ENCODE measurements at regions not wholly inside any gene's neighbourhood (a gene's known extent, or its start where the extent isn't known, plus 50 kb on each side); places are given as distances from the start of the nearest gene placed in this dataset.

GRCh38 chr12:89829434-89829975, 120.9 kb upstream of the ATP2B1 start:
- H3K4me3 ChIP-seq (replicated peaks in 1 of 4; ENCODE audit: control extremely low read depth in 1 of 4, insufficient read depth in 1 of 4, low read depth in 3 of 4, low read length in 4 of 4): no peak overlapping the region
- H3K79me2 ChIP-seq (ENCODE audit: control insufficient read depth, insufficient read depth, low read length): no peaks in the 10 kb centered on the region
- no peak overlapping the region for H3K9ac ChIP-seq (ENCODE audit: insufficient read depth, low read length)
- no peaks in the 10 kb centered on the region for H4K20me1 ChIP-seq (ENCODE audit: control insufficient read depth, extremely low read depth, insufficient read depth, low read length)
- no peaks in the 10 kb centered on the region for H3K9me3 ChIP-seq (ENCODE audit: control insufficient read depth, insufficient read depth, low read depth, low read length)
- no peaks in the 10 kb centered on the region for H3K4me1 ChIP-seq (ENCODE audit: control insufficient read depth, extremely low read depth, insufficient read depth, low read length)
- DNase-seq (ENCODE audit: low read depth in 2 of 2): peak in 1 of 2 donors; percentile 9
- H2AFZ ChIP-seq (ENCODE audit: low read length): no peak overlapping the region
- H3K27ac ChIP-seq (ENCODE audit: insufficient read depth, low read length): no peak overlapping the region
- H3K27me3 ChIP-seq (ENCODE audit: control insufficient read depth, insufficient read depth, low read length): no peaks in the 10 kb centered on the region
- no peaks in the 10 kb centered on the region for H3K36me3 ChIP-seq (ENCODE audit: control insufficient read depth, insufficient read depth, low read length)
- no peak overlapping the region for H3K4me2 ChIP-seq (ENCODE audit: extremely low read depth, insufficient read depth, low read length)
- TF ChIP-seq CTCF (conservative IDR thresholded peaks at IDR 0.05 in 1 of 2, IDR thresholded peaks at IDR 0.05 in 1 of 2; ENCODE audit: low read depth in 1 of 2, low read length in 2 of 2) (no peak), EZH2 (IDR thresholded peaks at IDR 0.05; ENCODE audit: low read length, missing control alignments) (no peak)

GRCh38 chr12:89828575-89828974, 119.9 kb upstream of the ATP2B1 start:
- H4K20me1 ChIP-seq (ENCODE audit: control insufficient read depth, extremely low read depth, insufficient read depth, low read length): no peaks in the 10 kb centered on the region
- no peak for DNase-seq (ENCODE audit: low read depth in 2 of 2)
- no peak overlapping the region for H3K9ac ChIP-seq (ENCODE audit: insufficient read depth, low read length)
- H2AFZ ChIP-seq (ENCODE audit: low read length): no peak overlapping the region
- no peaks in the 10 kb centered on the region for H3K27me3 ChIP-seq (ENCODE audit: control insufficient read depth, insufficient read depth, low read length)
- H3K36me3 ChIP-seq (ENCODE audit: control insufficient read depth, insufficient read depth, low read length): no peaks in the 10 kb centered on the region
- H3K27ac ChIP-seq (ENCODE audit: insufficient read depth, low read length): no peak overlapping the region
- H3K4me1 ChIP-seq (ENCODE audit: control insufficient read depth, extremely low read depth, insufficient read depth, low read length): no peaks in the 10 kb centered on the region
- H3K9me3 ChIP-seq (ENCODE audit: control insufficient read depth, insufficient read depth, low read depth, low read length): no peaks in the 10 kb centered on the region
- no peak overlapping the region for H3K4me2 ChIP-seq (ENCODE audit: extremely low read depth, insufficient read depth, low read length)
- H3K79me2 ChIP-seq (ENCODE audit: control insufficient read depth, insufficient read depth, low read length): no peaks in the 10 kb centered on the region
- H3K4me3 ChIP-seq (replicated peaks in 1 of 4; ENCODE audit: control extremely low read depth in 1 of 4, insufficient read depth in 1 of 4, low read depth in 3 of 4, low read length in 4 of 4): no peak overlapping the region
- TF ChIP-seq CTCF (conservative IDR thresholded peaks at IDR 0.05 in 1 of 2, IDR thresholded peaks at IDR 0.05 in 1 of 2; ENCODE audit: low read depth in 1 of 2, low read length in 2 of 2) (no peak), EZH2 (IDR thresholded peaks at IDR 0.05; ENCODE audit: low read length, missing control alignments) (no peak)

- H3K36me3 ChIP-seq (ENCODE audit: control insufficient read depth, insufficient read depth, low read length): no peaks in the 10 kb centered on the region
- no peaks in the 10 kb centered on the region for H3K4me1 ChIP-seq (ENCODE audit: control insufficient read depth, extremely low read depth, insufficient read depth, low read length)
- no peaks in the 10 kb centered on the region for H3K79me2 ChIP-seq (ENCODE audit: control insufficient read depth, insufficient read depth, low read length)
- H2AFZ ChIP-seq (ENCODE audit: low read length): no peak overlapping the region
- no peaks in the 10 kb centered on the region for H3K9me3 ChIP-seq (ENCODE audit: control insufficient read depth, insufficient read depth, low read depth, low read length)
- no peak overlapping the region for H3K4me3 ChIP-seq (replicated peaks in 1 of 4; ENCODE audit: control extremely low read depth in 1 of 4, insufficient read depth in 1 of 4, low read depth in 3 of 4, low read length in 4 of 4)
- no peak for DNase-seq (ENCODE audit: low read depth in 2 of 2)
- H4K20me1 ChIP-seq (ENCODE audit: control insufficient read depth, extremely low read depth, insufficient read depth, low read length): no peaks in the 10 kb centered on the region
- H3K27ac ChIP-seq (ENCODE audit: insufficient read depth, low read length): no peak overlapping the region
- TF ChIP-seq EZH2 (IDR thresholded peaks at IDR 0.05; ENCODE audit: low read length, missing control alignments) (no peak), CTCF (conservative IDR thresholded peaks at IDR 0.05 in 1 of 2, IDR thresholded peaks at IDR 0.05 in 1 of 2; ENCODE audit: low read depth in 1 of 2, low read length in 2 of 2) (no peak)
- no peak overlapping the region for H3K9ac ChIP-seq (ENCODE audit: insufficient read depth, low read length)
- H3K4me2 ChIP-seq (ENCODE audit: extremely low read depth, insufficient read depth, low read length): no peak overlapping the region
- H3K27me3 ChIP-seq (ENCODE audit: control insufficient read depth, insufficient read depth, low read length): no peaks in the 10 kb centered on the region
Observed at GRCh38 chr12:89827592-89827991, 119.0 kb upstream of the ATP2B1 start.
